H1 (cell line): ENCODE measurements at regions not wholly inside any gene's neighbourhood (a gene's known extent, or its start where the extent isn't known, plus 50 kb on each side); places are given as distances from the start of the nearest gene placed in this dataset.

ENCODE experiments used
- CTCF ChIA-PET: fragments of 300-600 bp; sonication (Branson Sonifier 250); formaldehyde crosslinking; loops from one replicate; lab custom pipeline; 2021; ENCODE audit not compliant: partially characterized antibody; lab: Charles Lee
- POLR2A ChIA-PET: fragments of 300-600 bp; sonication (Branson Sonifier 250); formaldehyde crosslinking; loops from one replicate; lab custom pipeline; 2021; ENCODE audit warnings: inconsistent platforms; ENCODE audit not compliant: partially characterized antibody; lab: Charles Lee
- DNase-seq, 2 experiments: peaks; one replicate each; pipeline versions ENCODE4 v3.0.0 to v3.0.0-alpha.2; 2010 to 2022; ENCODE audit warnings: low spot score in 2 of 2, low read depth in 1 of 2, mixed read lengths in 1 of 2
- FAIRE-seq: peaks from 2 replicates; lab custom pipeline; 2011; peaks lifted over from hg19 to GRCh38; lab: Jason Lieb, UNC
- H2AFZ ChIP-seq: 2 replicates; pipeline ENCODE4 v1.8.1; 2012; ENCODE audit warnings: low read length, inconsistent platforms
- H2AK5ac ChIP-seq: 2 replicates; pipeline ENCODE4 v1.6.1; 2013; ENCODE audit warnings: low read depth, low read length
- H2BK120ac ChIP-seq: replicated peaks from 2 replicates; pipeline ENCODE3; 2013; ENCODE audit warnings: low read depth, low read length, inconsistent platforms
- H2BK12ac ChIP-seq: 2 replicates; pipeline ENCODE4 v1.6.1; 2013; ENCODE audit warnings: low read depth, low read length
- H2BK15ac ChIP-seq: 2 replicates; pipeline ENCODE4 v1.6.1; 2013; ENCODE audit warnings: low read length
- H2BK20ac ChIP-seq: 2 replicates; pipeline ENCODE4 v1.6.1; 2013; ENCODE audit warnings: low read length
- H2BK5ac ChIP-seq: 2 replicates; pipeline ENCODE4 v1.6.1; 2013; ENCODE audit warnings: low read depth, low read length
- H3K14ac ChIP-seq: 2 replicates; pipeline ENCODE4 v1.6.1; 2013; ENCODE audit warnings: inconsistent platforms; ENCODE audit not compliant: insufficient read length
- H3K18ac ChIP-seq: 2 replicates; pipeline ENCODE4 v1.6.1; 2013; ENCODE audit warnings: low read length; ENCODE audit errors: extremely low read depth
- H3K23ac ChIP-seq: 2 replicates; pipeline ENCODE4 v1.6.1; 2013; ENCODE audit warnings: inconsistent platforms; ENCODE audit not compliant: insufficient read length
- H3K23me2 ChIP-seq: 2 replicates; pipeline ENCODE4 v1.6.1; 2013; ENCODE audit warnings: low read depth, low read length
- H3K27ac ChIP-seq: 2 replicates; pipeline ENCODE4 v1.6.1; 2011; ENCODE audit warnings: low read depth, low read length, inconsistent platforms
- H3K27me3 ChIP-seq, 4 experiments: replicated peaks in 1 of 4; 1 replicate in 1 of 4; 2 replicates in 3 of 4; pipeline versions ENCODE4 v1.6.1 to v1.8.1; 2011 to 2013; ENCODE audit warnings: low read length in 3 of 4, mild to moderate bottlenecking in 3 of 4, inconsistent platforms in 2 of 4, mixed read lengths in 2 of 4, moderate library complexity in 1 of 4; ENCODE audit not compliant: control insufficient read depth in 3 of 4, insufficient read depth in 3 of 4; ENCODE audit errors: extremely low read depth in 1 of 4
- H3K36me3 ChIP-seq, 4 experiments: 2 replicates each; pipeline versions ENCODE4 v1.6.1 to v1.8.1; 2011 to 2013; ENCODE audit warnings: mild to moderate bottlenecking in 4 of 4, low read length in 3 of 4, moderate library complexity in 2 of 4, control low read depth in 1 of 4, inconsistent platforms in 1 of 4; ENCODE audit not compliant: insufficient read depth in 4 of 4, control insufficient read depth in 2 of 4
- H3K4ac ChIP-seq: replicated peaks from 2 replicates; pipeline ENCODE3; 2013; ENCODE audit warnings: low read length, low read depth, mixed read lengths, inconsistent platforms; ENCODE audit not compliant: insufficient read length
- H3K4me1 ChIP-seq, 4 experiments: replicated peaks in 1 of 4; 1 replicate in 1 of 4; 2 replicates in 3 of 4; pipeline versions ENCODE4 v1.6.1 to v1.8.1; 2011 to 2013; ENCODE audit warnings: low read length in 3 of 4, inconsistent platforms in 2 of 4, mixed read lengths in 1 of 4; ENCODE audit not compliant: insufficient read depth in 4 of 4, control insufficient read depth in 3 of 4
- H3K4me2 ChIP-seq, 2 experiments: 2 replicates each; pipeline versions ENCODE4 v1.6.1 to v1.8.1; 2011 to 2013; ENCODE audit warnings: low read depth in 2 of 2, low read length in 2 of 2, control low read depth in 1 of 2, inconsistent platforms in 1 of 2, mild to moderate bottlenecking in 1 of 2; ENCODE audit not compliant: insufficient read depth in 1 of 2
- H3K4me3 ChIP-seq, 4 experiments: fragments of 200-600, 300-600 bp in 1 of 4; sonication (generic), shearing (Covaris generic), sonication (Bioruptor Twin) in 1 of 4; 2 replicates each; pipeline versions ENCODE4 v1.5.1 to v1.8.1; 2011 to 2016; ENCODE audit warnings: low read length in 4 of 4, low read depth in 3 of 4, control low read depth in 2 of 4, inconsistent platforms in 2 of 4, mild to moderate bottlenecking in 2 of 4, mixed read lengths in 1 of 4, moderate library complexity in 1 of 4; ENCODE audit not compliant: insufficient read depth in 2 of 4; ENCODE audit errors: extremely low read depth in 1 of 4
- H3K56ac ChIP-seq: replicated peaks from 2 replicates; pipeline ENCODE3; 2013; ENCODE audit warnings: low read depth, mild to moderate bottlenecking, mixed read lengths, low read length, inconsistent platforms; ENCODE audit not compliant: insufficient read length
- H3K79me1 ChIP-seq: 2 replicates; pipeline ENCODE4 v1.6.1; 2013; ENCODE audit warnings: low read depth, low read length, control low read depth
- H3K79me2 ChIP-seq, 2 experiments: 2 replicates each; pipeline versions ENCODE4 v1.6.1 to v1.8.1; 2012 to 2013; ENCODE audit warnings: low read length in 2 of 2, mild to moderate bottlenecking in 2 of 2, inconsistent platforms in 1 of 2; ENCODE audit not compliant: insufficient read depth in 2 of 2, control insufficient read depth in 1 of 2
- H3K9ac ChIP-seq, 4 experiments: replicated peaks in 1 of 4; 1 replicate in 1 of 4; 2 replicates in 3 of 4; pipeline versions ENCODE4 v1.6.1 to v1.8.1; 2011 to 2013; ENCODE audit warnings: low read depth in 3 of 4, low read length in 3 of 4, control low read depth in 2 of 4, mild to moderate bottlenecking in 2 of 4, moderate library complexity in 2 of 4, inconsistent platforms in 1 of 4; ENCODE audit errors: extremely low read depth in 1 of 4
- H3K9me3 ChIP-seq, 2 experiments: 2 replicates each; pipeline versions ENCODE4 v1.6.1 to v1.8.1; 2012 to 2013; ENCODE audit warnings: mild to moderate bottlenecking in 2 of 2, moderate library complexity in 2 of 2, control low read depth in 1 of 2, inconsistent platforms in 1 of 2, low read depth in 1 of 2, low read length in 1 of 2, mixed read lengths in 1 of 2; ENCODE audit not compliant: insufficient read depth in 2 of 2
- H4K20me1 ChIP-seq, 2 experiments: replicated peaks in 1 of 2; 2 replicates each; pipeline versions ENCODE3 to v1.8.1; 2011 to 2013; ENCODE audit warnings: inconsistent platforms in 2 of 2, low read length in 2 of 2, mild to moderate bottlenecking in 1 of 2; ENCODE audit not compliant: insufficient read depth in 2 of 2, control insufficient read depth in 1 of 2
- H4K5ac ChIP-seq: 2 replicates; pipeline ENCODE4 v1.6.1; 2013; ENCODE audit warnings: low read length, low read depth, mixed read lengths, inconsistent platforms; ENCODE audit not compliant: insufficient read length
- H4K8ac ChIP-seq: 2 replicates; pipeline ENCODE4 v1.8.0; 2013; ENCODE audit warnings: mild to moderate bottlenecking, moderate library complexity, low read length, inconsistent platforms; ENCODE audit not compliant: insufficient read depth; ENCODE audit errors: extremely low read depth
- H4K91ac ChIP-seq: replicated peaks from 2 replicates; pipeline ENCODE3; 2013; ENCODE audit warnings: low read length, mixed read lengths, inconsistent platforms; ENCODE audit not compliant: insufficient read length
- CTCF ChIP-seq, 3 experiments: IDR thresholded peaks; 1 replicate in 2 of 3; 2 replicates in 1 of 3; pipeline versions ENCODE4 v1.5.1 to v1.6.1; 2011; ENCODE audit warnings: low read length in 3 of 3, mild to moderate bottlenecking in 3 of 3, inconsistent platforms in 2 of 3, low read depth in 1 of 3, moderate library complexity in 1 of 3; ENCODE audit not compliant: insufficient read depth in 1 of 3; ENCODE audit errors: control extremely low read depth in 1 of 3
- NANOG ChIP-seq: IDR thresholded peaks from 2 replicates; pipeline ENCODE4 v1.6.1; 2011; ENCODE audit warnings: low read length, low read depth, mild to moderate bottlenecking, inconsistent platforms; ENCODE audit not compliant: insufficient read depth, poor library complexity, severe bottlenecking
- WGBS, 2 experiments: shearing (Covaris generic) in 1 of 2; methylation state at CpG; one replicate each; pipeline versions ENCODE4 v1.1.6 to v1.1.7; 2013 to 2015; ENCODE audit warnings: low lambda C conversion rate in 2 of 2, mixed read lengths in 2 of 2, inconsistent platforms in 1 of 2, low coverage in 1 of 2, missing lambda C conversion rate in 1 of 2; ENCODE audit not compliant: insufficient replicate concordance in 2 of 2, insufficient coverage in 1 of 2, insufficient read length in 1 of 2; ENCODE audit errors: extremely low coverage in 1 of 2, missing lambda C conversion rate in 1 of 2; 5-methylcytosine and 5-hydroxymethylcytosine counted together

GRCh38 chr3:36606871-36607765, 157.2 kb downstream of the DCLK3 start:
- no peak overlapping the region for H2BK120ac ChIP-seq
- no peak overlapping the region for H4K8ac ChIP-seq
- H4K20me1 ChIP-seq, result no peaks in the 10 kb centered on the region
- no peaks in the 10 kb centered on the region for H3K9me3 ChIP-seq
- no peak overlapping the region for H4K5ac ChIP-seq
- FAIRE-seq (no peak), DNase-seq (no peak)
- H2AK5ac ChIP-seq, result no peak overlapping the region
- ChIA-PET POLR2A (interaction anchor here (0.7 kb wide), 1 partner anchor 19 kb away, joined by 4 read pairs; no protein-coding TSS in a partner anchor), CTCF (interaction anchor here (0.7 to 1.3 kb wide), 2 partner anchors 10 to 20 kb away, joined by 3 to 4 read pairs; no protein-coding TSS in a partner anchor)
- no peak overlapping the region for H3K23ac ChIP-seq
- no peaks in the 10 kb centered on the region for H3K4me1 ChIP-seq
- H3K36me3 ChIP-seq, result no peaks in the 10 kb centered on the region
- H3K9ac ChIP-seq, result no peak overlapping the region
- no peak overlapping the region for H2BK12ac ChIP-seq
- no peak overlapping the region for H4K91ac ChIP-seq
- no peak overlapping the region for H3K27ac ChIP-seq
- H3K18ac ChIP-seq, result no peak overlapping the region
- no peaks in the 10 kb centered on the region for H3K79me2 ChIP-seq
- no peak overlapping the region for H2BK15ac ChIP-seq
- WGBS, 2 experiments, result 81% methylated on average over 4 of the region's 4 CpGs; no CpG with 5 or more reads in 1 of the 2 experiments
- no peak overlapping the region for H3K56ac ChIP-seq
- H3K79me1 ChIP-seq, result no peaks in the 10 kb centered on the region
- H3K4ac ChIP-seq, result no peak overlapping the region
- no peak overlapping the region for H2BK20ac ChIP-seq
- no peak overlapping the region for H3K4me2 ChIP-seq
- no peaks in the 10 kb centered on the region for H3K23me2 ChIP-seq
- H3K4me3 ChIP-seq, result no peak overlapping the region
- no peaks in the 10 kb centered on the region for H3K27me3 ChIP-seq
- no peak overlapping the region for H3K14ac ChIP-seq
- H2AFZ ChIP-seq, result no peak overlapping the region
- H2BK5ac ChIP-seq, result no peak overlapping the region
- TF ChIP-seq NANOG, result no peak
- TF ChIP-seq CTCF (IDR thresholded peaks at IDR 0.05; ENCODE audit: control extremely low read depth in 1 of 3, insufficient read depth in 1 of 3, low read depth in 1 of 3, low read length in 3 of 3), result no peak
